ENCODE measurements at regions not wholly inside any gene's neighbourhood (a gene's known extent, or its start where the extent isn't known, plus 50 kb on each side); places are given as distances from the start of the nearest gene placed in this dataset.

- TF ChIP-seq CTCF (IDR thresholded peaks at IDR 0.05) = no peak
- no peak for TF ChIP-seq EZH2 (IDR thresholded peaks at IDR 0.05; ENCODE audit: borderline replicate concordance, insufficient read depth, low read depth, low read length, poor library complexity, severe bottlenecking)
Measured at GRCh38 chr1:47519971-47520370, 82.1 kb downstream of the FOXD2 start.

Data from B cell (primary cell).